H7 (cell line): ENCODE measurements at regions not wholly inside any gene's neighbourhood (a gene's known extent, or its start where the extent isn't known, plus 50 kb on each side); places are given as distances from the start of the nearest gene placed in this dataset.

Source experiments
- DNase-seq: peaks from one replicate; pipeline ENCODE4 v3.0.0; 2012
- H3K27me3 ChIP-seq: 2 replicates; pipeline ENCODE4 v1.6.0; 2011; ENCODE audit warnings: mild to moderate bottlenecking, low read length; ENCODE audit not compliant: control insufficient read depth, insufficient read depth
- H3K36me3 ChIP-seq: replicated peaks from 2 replicates; pipeline ENCODE4 v1.5.1; 2011; ENCODE audit warnings: low read length; ENCODE audit not compliant: control insufficient read depth, insufficient read depth
- H3K4me3 ChIP-seq: 2 replicates; pipeline ENCODE4 v1.5.1; 2011; ENCODE audit warnings: low read depth, mild to moderate bottlenecking, control low read depth, low read length, moderate library complexity; ENCODE audit not compliant: insufficient read depth

DNA sequence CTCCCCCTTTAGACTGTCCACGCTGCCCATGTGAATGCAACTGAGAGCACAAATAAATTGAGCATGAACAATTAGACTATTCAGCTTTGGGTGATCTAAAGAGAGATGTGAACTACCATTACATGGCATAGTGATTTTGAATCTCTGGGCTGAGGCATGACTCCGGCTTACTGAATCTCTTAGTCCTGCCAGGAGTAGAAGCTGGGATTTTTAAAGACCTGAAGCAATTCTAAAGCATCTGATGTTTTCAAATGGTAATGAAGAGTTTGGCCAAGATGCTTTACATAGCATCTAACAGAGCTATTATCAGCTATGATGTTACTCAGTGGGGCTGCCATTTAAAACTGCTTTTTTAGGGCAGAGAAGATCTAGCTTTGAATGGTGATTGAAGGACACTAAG lies 1059.1 kb downstream of the SORCS3 start:
- DNase-seq = no peak
- Histone ChIP-seq H3K27me3 (peaks cover 18% of the 10 kb centered on the region), H3K36me3 (no peaks in the 10 kb centered on the region), H3K4me3 (no peak overlapping the region)

DNA sequence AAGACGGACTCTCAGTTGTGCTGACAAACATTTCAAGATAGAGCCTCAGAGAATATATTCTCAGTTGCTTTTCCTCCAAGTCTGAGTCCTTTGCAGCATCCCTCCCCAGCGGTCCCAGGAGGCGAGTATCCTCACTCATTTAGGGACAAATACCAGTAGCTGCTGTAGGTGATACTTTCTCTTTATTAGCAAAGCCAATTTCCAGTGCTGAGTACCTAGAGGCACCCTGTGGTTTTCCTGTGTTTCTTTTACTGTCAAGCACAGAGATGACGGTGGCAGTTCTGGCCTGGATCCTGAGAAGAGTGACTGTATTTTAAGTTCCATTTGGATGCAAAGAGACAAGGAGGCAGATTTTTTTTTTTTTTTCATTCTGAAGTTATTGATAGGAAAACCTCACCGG lies 1058.4 kb downstream of the SORCS3 start:
- H3K27me3 ChIP-seq = peaks cover 18% of the 10 kb centered on the region
- no peaks in the 10 kb centered on the region for H3K36me3 ChIP-seq
- DNase-seq = no peak

GRCh38 chr10:105698592-105698991 lies 1057.5 kb downstream of the SORCS3 start:
- H3K36me3 ChIP-seq = no peaks in the 10 kb centered on the region
- H3K27me3 ChIP-seq = peaks cover 18% of the 10 kb centered on the region
- no peak overlapping the region for H3K4me3 ChIP-seq
- no peak for DNase-seq

More for the DNA sequence above, 1058.4 kb downstream of the SORCS3 start:
- no peak overlapping the region for H3K4me3 ChIP-seq

GRCh38 chr10:105697290-105697780 lies 1056.2 kb downstream of the SORCS3 start:
- H3K36me3 ChIP-seq = no peaks in the 10 kb centered on the region
- no peak for DNase-seq
- peaks cover 18% of the 10 kb centered on the region for H3K27me3 ChIP-seq
- no peak overlapping the region for H3K4me3 ChIP-seq

GRCh38 chr10:105691811-105692210 lies 1050.7 kb downstream of the SORCS3 start:
- H3K27me3 ChIP-seq = no peaks in the 10 kb centered on the region; the same call in 1 of the 2 replicates
- H3K4me3 ChIP-seq = no peak overlapping the region
- DNase-seq = no peak
- no peaks in the 10 kb centered on the region for H3K36me3 ChIP-seq

- Histone ChIP-seq H3K27me3 (no peaks in the 10 kb centered on the region), H3K4me3 (no peak overlapping the region), H3K36me3 (no peaks in the 10 kb centered on the region)
- DNase-seq = no peak
Measured at GRCh38 chr10:105682911-105683310, 1041.8 kb downstream of the SORCS3 start.

- no peak for DNase-seq
Measured at GRCh38 chr10:105681051-105681450, 1040.0 kb downstream of the SORCS3 start.

GRCh38 chr10:105679781-105680180 lies 1038.7 kb downstream of the SORCS3 start:
- Histone ChIP-seq H3K36me3 (no peaks in the 10 kb centered on the region), H3K27me3 (no peaks in the 10 kb centered on the region), H3K4me3 (no peak overlapping the region)
- DNase-seq = no peak

More at GRCh38 chr10:105681051-105681450, 1040.0 kb downstream of the SORCS3 start:
- no peak overlapping the region for H3K4me3 ChIP-seq
- H3K36me3 ChIP-seq = no peaks in the 10 kb centered on the region
- H3K27me3 ChIP-seq = no peaks in the 10 kb centered on the region

GRCh38 chr10:105675333-105675732 lies 1034.2 kb downstream of the SORCS3 start:
- no peak overlapping the region for H3K4me3 ChIP-seq
- no peak for DNase-seq

DNA sequence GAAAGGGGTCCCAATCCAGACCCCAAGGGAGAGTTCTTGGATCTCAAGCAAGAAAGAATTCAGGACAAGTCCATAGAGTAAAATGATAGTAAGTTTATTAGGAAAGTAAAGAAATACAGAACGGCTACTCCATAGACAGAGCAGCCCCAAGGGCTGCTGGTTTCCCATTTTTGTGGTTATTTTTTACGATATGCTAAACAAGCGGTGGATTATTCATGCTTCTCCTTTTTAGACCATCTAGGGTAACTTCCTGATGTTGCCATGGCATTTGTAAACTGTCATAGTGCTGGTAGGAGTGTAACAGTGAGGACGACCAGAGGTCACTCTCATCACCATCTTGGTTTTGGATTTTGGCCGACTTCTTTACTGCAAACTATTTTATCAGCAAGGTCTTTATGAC lies 1033.4 kb downstream of the SORCS3 start:
- Histone ChIP-seq H3K27me3 (no peaks in the 10 kb centered on the region), H3K36me3 (no peaks in the 10 kb centered on the region), H3K4me3 (no peak overlapping the region)
- no peak for DNase-seq

More at GRCh38 chr10:105675333-105675732, 1034.2 kb downstream of the SORCS3 start:
- H3K36me3 ChIP-seq = no peaks in the 10 kb centered on the region
- H3K27me3 ChIP-seq = no peaks in the 10 kb centered on the region

DNA sequence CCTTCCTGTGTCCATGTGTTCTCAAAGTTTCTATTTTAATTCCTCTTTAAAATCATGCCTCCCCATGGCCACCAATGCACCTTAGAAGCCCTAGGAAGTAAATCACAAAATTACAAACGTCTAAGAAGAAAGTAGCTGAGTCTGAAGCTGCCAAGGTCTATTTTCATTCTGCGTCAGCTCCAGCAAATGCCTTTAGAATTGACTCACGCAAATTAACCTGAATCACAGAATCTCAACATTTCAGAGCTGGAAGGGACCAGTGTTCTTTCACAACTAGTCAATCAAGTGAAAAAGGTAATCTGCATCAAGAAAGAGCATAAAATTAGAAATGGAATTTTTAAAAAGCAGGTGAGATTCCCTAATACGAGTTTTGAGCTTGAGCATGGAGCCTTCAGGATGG lies 1017.6 kb downstream of the SORCS3 start:
- Histone ChIP-seq H3K36me3 (no peaks in the 10 kb centered on the region), H3K4me3 (no peak overlapping the region), H3K27me3 (no peaks in the 10 kb centered on the region)
- no peak for DNase-seq

DNA sequence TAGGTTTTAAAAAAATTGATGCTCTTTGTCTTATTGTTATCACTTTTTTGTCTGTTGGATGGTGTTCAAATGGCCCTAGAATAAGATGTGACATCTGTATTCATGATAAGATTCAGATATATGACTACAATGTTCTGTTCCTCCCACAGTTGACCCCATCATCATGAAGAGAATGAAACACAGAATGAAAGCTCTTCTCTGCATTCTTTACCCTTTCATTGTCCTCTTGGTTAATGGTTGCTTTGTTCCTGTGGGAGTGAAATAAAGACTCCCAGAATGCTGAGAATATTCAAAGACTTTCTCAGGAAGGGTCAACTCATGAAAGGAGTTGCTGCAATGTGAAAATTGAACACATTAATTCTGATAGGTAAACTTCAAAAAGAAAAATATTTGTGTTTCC lies 1015.8 kb downstream of the SORCS3 start:
- H3K4me3 ChIP-seq = no peak overlapping the region
- H3K27me3 ChIP-seq = no peaks in the 10 kb centered on the region
- peak; percentile 4 for DNase-seq
- no peaks in the 10 kb centered on the region for H3K36me3 ChIP-seq

DNA sequence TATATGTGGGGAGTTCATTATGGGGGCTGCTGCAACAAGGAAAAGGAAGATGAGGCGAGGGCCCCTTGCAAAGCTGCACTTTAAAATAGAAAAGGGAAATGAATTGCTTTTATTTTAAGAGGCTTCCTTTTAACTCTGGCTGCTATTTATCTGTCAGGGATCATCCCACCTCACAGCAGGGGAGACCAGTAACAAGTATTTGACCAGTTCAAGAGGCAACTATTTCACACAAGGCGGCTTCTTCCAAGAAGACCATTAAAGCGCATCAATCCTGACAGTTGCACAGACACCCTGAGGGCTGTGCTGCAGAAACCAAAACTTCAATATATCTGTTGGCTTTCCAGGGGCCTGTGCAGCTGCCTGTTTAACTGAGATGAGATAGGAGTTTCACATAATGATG lies 1009.2 kb downstream of the SORCS3 start:
- Histone ChIP-seq H3K36me3 (no peaks in the 10 kb centered on the region), H3K4me3 (no peak overlapping the region), H3K27me3 (no peaks in the 10 kb centered on the region)
- no peak for DNase-seq

- H3K27me3 ChIP-seq = no peaks in the 10 kb centered on the region
- H3K4me3 ChIP-seq = no peak overlapping the region
- no peak for DNase-seq
- H3K36me3 ChIP-seq = no peaks in the 10 kb centered on the region
Measured at GRCh38 chr10:105647354-105647753, 1006.3 kb downstream of the SORCS3 start.

- no peak overlapping the region for H3K4me3 ChIP-seq
- DNase-seq = no peak
- H3K36me3 ChIP-seq = no peaks in the 10 kb centered on the region
- H3K27me3 ChIP-seq = no peaks in the 10 kb centered on the region
Measured at GRCh38 chr10:105644978-105645377, 1003.9 kb downstream of the SORCS3 start.

- no peak for DNase-seq
- H3K27me3 ChIP-seq = no peaks in the 10 kb centered on the region
- no peak overlapping the region for H3K4me3 ChIP-seq
- no peaks in the 10 kb centered on the region for H3K36me3 ChIP-seq
Measured at GRCh38 chr10:105644559-105644958, 1003.5 kb downstream of the SORCS3 start.
